Stimulated activated naive CD8-positive, alpha-beta T cell treated with anti-CD3 and anti-CD28 coated beads, Interleukin-15, amount 100 ng/mL, for 72 hours (primary cell): ENCODE measurements at regions not wholly inside any gene's neighbourhood (a gene's known extent, or its start where the extent isn't known, plus 50 kb on each side); places are given as distances from the start of the nearest gene placed in this dataset.
A peak's percentile ranks its signal among the peaks of the same experiment; 100 is the strongest.
"Not testable (repeated sequence)": the region's sequence is repeated elsewhere in the genome, so short reads cannot be mapped to it uniquely, and the experiment has no call there.

ENCODE experiments used
- ATAC-seq: fragments of 150-1000 bp; cut with Tn5 transposase; 2 replicates; pipeline ENCODE4 v1.10.0; 2021; ENCODE audit warnings: mild to moderate bottlenecking, moderate library complexity
- DNase-seq, 2 donors: peaks; one replicate each; pipeline ENCODE4 v3.0.0; 2021 to 2022
- H3K27ac Mint-ChIP-seq, 2 donors: one replicate each; pipeline ENCODE4 v1.8.0; 2022; ENCODE audit warnings: mild to moderate bottlenecking in 2 of 2, mixed read lengths in 2 of 2, moderate library complexity in 2 of 2
- H3K27me3 Mint-ChIP-seq: one replicate; pipeline ENCODE4 v1.8.0; 2022; ENCODE audit warnings: mixed read lengths
- H3K4me1 Mint-ChIP-seq: one replicate; pipeline ENCODE4 v1.8.0; 2022; ENCODE audit warnings: mild to moderate bottlenecking, mixed read lengths
- H3K4me3 Mint-ChIP-seq, 2 donors: one replicate each; pipeline ENCODE4 v1.8.0; 2022; ENCODE audit warnings: mild to moderate bottlenecking in 2 of 2, mixed read lengths in 2 of 2, moderate library complexity in 1 of 2
- H3K9me3 Mint-ChIP-seq, 2 donors: one replicate each; pipeline ENCODE4 v1.8.0; 2022; ENCODE audit warnings: mixed read lengths in 2 of 2

- not testable (repeated sequence) for H3K27ac Mint-ChIP-seq, H3K4me3 Mint-ChIP-seq, H3K27me3 Mint-ChIP-seq
These were observed 68.8 kb downstream of the RBMY1J start for GRCh38 chrY:22472027-22472426.

GRCh38 chrY:22477846-22478245, 74.6 kb downstream of the RBMY1J start:
- not testable (repeated sequence) for H3K4me3 Mint-ChIP-seq, H3K9me3 Mint-ChIP-seq, ATAC-seq, H3K4me1 Mint-ChIP-seq, H3K27ac Mint-ChIP-seq, DNase-seq, H3K27me3 Mint-ChIP-seq

More at GRCh38 chrY:22472027-22472426, 68.8 kb downstream of the RBMY1J start:
- not testable (repeated sequence) for DNase-seq, ATAC-seq, H3K9me3 Mint-ChIP-seq, H3K4me1 Mint-ChIP-seq

DNA sequence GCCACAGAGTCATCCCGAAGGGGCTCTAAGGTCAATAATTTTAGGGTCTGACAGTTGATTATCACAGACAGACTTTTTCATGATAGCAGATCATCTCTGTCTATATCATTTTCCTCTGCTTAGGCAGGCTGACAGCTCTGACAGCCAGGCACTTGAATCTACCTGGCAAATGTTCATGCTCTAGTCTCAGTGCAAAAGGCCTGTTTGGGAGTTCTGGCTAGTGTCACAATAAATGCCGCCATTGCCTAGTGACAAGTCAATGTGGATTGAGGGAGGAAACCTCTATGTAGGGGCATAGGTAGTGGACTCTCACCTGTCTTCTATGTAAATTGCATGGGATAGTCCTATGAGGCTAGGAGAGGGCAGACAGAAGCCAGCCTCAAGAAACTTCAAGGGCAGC, 81.3 kb downstream of the RBMY1J start:
- DNase-seq, ATAC-seq, H3K27me3 Mint-ChIP-seq, H3K9me3 Mint-ChIP-seq, H3K27ac Mint-ChIP-seq, H3K4me3 Mint-ChIP-seq, H3K4me1 Mint-ChIP-seq: not testable (repeated sequence)

DNA sequence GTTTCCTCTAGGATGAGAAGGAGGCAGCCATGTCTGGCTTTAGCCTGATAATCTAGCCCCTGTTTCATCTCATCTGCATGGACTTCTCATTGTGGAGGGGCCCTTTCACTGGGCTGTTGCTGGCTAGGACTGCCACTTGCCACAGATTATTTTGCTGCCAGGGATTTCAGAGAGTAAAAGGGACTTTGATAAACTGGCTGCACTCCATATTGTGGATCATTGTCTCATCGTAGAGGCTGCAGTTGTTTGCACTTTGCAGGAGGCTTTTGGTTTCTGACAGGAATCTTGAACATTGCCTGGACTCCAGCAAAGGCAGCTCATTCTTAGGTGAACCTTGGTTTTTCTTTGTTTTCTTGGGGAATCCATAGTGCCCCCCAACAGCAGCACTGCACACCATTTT, 85.5 kb downstream of the RBMY1J start:
- H3K27ac Mint-ChIP-seq, ATAC-seq, H3K9me3 Mint-ChIP-seq, H3K4me1 Mint-ChIP-seq, H3K4me3 Mint-ChIP-seq, H3K27me3 Mint-ChIP-seq, DNase-seq: not testable (repeated sequence)

DNA sequence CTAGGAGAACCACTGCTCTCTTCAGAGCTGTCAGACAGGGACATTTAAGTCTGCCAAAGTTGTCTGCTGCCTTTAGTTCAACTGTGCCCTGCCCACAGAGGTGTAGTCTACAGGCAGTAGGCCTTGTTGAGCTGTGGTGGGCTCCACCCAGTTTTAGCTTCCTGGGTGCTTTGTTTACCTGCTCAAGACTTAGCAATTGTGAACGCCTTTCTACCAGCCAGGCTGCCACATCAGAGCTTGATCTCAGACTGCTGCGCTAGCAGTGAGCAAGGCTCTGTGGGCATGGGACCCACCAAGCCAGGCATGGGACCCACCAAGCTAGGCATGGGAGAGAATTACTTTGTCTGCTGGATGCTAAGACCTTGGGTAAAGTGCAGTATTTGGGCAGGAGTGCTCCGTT, 96.5 kb downstream of the RBMY1J start:
- not testable (repeated sequence) for H3K9me3 Mint-ChIP-seq, H3K4me1 Mint-ChIP-seq, H3K27me3 Mint-ChIP-seq, H3K27ac Mint-ChIP-seq, DNase-seq, H3K4me3 Mint-ChIP-seq, ATAC-seq

GRCh38 chrY:22513719-22514118, 110.5 kb downstream of the RBMY1J start:
- H3K4me1 Mint-ChIP-seq, H3K27me3 Mint-ChIP-seq, H3K4me3 Mint-ChIP-seq, H3K27ac Mint-ChIP-seq, DNase-seq, H3K9me3 Mint-ChIP-seq, ATAC-seq: not testable (repeated sequence)

DNA sequence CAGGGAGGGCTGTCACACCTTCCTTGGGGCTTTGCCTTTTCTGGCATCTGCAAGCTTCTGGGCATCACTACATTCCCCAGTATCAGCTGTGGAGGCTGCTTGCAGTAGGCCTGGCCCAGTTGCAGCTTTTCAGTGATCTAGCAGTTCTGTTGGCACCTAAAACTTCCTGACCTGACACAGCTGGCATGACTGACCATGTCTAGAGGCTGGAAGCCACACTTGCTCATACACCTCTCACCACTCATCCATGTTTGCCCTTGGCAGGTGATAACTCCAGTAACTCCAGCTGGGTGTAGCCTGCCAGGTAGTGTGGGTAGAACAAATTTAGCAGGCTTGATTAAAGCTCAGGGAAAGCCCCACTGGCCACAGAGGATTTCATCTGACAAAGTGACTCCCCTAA, 122.6 kb downstream of the RBMY1J start:
- not testable (repeated sequence) for H3K4me1 Mint-ChIP-seq, H3K27me3 Mint-ChIP-seq, H3K4me3 Mint-ChIP-seq, H3K27ac Mint-ChIP-seq, ATAC-seq, H3K9me3 Mint-ChIP-seq, DNase-seq

- H3K27ac Mint-ChIP-seq, ATAC-seq, H3K9me3 Mint-ChIP-seq, H3K4me3 Mint-ChIP-seq, DNase-seq, H3K4me1 Mint-ChIP-seq, H3K27me3 Mint-ChIP-seq: not testable (repeated sequence)
These were observed 169.8 kb downstream of the RBMY1J start for GRCh38 chrY:22572975-22573374.

- H3K4me3 Mint-ChIP-seq, H3K27me3 Mint-ChIP-seq, DNase-seq, H3K9me3 Mint-ChIP-seq, H3K27ac Mint-ChIP-seq, H3K4me1 Mint-ChIP-seq: not testable (repeated sequence)
- ATAC-seq = peak; percentile 66
These were observed 195.6 kb downstream of the RBMY1J start for GRCh38 chrY:22598767-22599166.

DNA sequence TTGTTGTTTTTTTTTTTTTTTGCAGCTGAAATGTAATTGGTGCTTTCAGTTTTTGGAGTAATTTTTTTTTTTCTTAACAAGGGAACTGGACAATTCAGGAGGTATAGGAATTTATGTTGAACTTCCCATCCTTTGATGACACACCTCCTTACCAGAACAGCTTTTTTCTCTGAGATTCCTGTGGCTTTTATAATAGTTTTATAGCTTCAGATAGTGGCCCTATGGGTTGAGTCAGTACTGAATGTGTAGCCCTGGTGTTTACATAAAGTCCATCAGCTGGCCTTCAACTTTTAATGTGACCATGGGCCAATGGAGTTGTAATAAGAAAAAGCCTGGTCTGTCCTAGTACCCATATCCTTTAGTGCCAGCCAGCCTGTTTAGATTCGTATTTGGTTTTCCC, 201.8 kb downstream of the RBMY1J start:
- H3K27me3 Mint-ChIP-seq = not testable (repeated sequence)

GRCh38 chrY:22605658-22606057, 202.4 kb downstream of the RBMY1J start:
- not testable (repeated sequence) for H3K4me3 Mint-ChIP-seq, H3K27ac Mint-ChIP-seq, ATAC-seq, H3K27me3 Mint-ChIP-seq, DNase-seq, H3K9me3 Mint-ChIP-seq, H3K4me1 Mint-ChIP-seq

More for the DNA sequence above, 201.8 kb downstream of the RBMY1J start:
- ATAC-seq, H3K9me3 Mint-ChIP-seq, H3K4me3 Mint-ChIP-seq, DNase-seq, H3K27ac Mint-ChIP-seq, H3K4me1 Mint-ChIP-seq: not testable (repeated sequence)

- not testable (repeated sequence) for H3K4me1 Mint-ChIP-seq, H3K27ac Mint-ChIP-seq, DNase-seq, H3K9me3 Mint-ChIP-seq, H3K4me3 Mint-ChIP-seq, H3K27me3 Mint-ChIP-seq
- peak; percentile 67 for ATAC-seq
These were observed 203.7 kb downstream of the RBMY1J start for GRCh38 chrY:22606889-22607288.

DNA sequence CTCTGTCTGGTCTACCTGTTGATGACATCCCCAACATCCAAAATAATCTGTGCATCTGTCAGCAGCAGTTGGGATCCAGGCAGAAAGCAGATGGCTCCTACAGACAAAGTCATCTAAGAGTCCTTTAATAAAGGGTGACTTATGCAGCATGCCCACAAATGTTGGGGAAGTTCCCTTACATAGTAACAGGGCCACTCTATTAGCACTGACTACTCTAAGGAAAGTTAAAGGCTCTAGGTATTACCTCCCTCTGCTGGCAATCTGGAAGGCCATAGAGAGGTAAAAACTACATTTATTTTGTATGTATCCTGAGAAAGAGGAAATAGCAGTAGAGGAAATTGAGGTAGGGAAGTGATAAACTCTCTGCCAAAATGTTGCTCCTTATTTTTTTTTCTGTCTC, 209.6 kb downstream of the RBMY1J start:
- H3K9me3 Mint-ChIP-seq, H3K27ac Mint-ChIP-seq, H3K4me1 Mint-ChIP-seq, DNase-seq, H3K4me3 Mint-ChIP-seq, H3K27me3 Mint-ChIP-seq, ATAC-seq: not testable (repeated sequence)
